ENCODE measurements at regions not wholly inside any gene's neighbourhood (a gene's known extent, or its start where the extent isn't known, plus 50 kb on each side); places are given as distances from the start of the nearest gene placed in this dataset.

DNA sequence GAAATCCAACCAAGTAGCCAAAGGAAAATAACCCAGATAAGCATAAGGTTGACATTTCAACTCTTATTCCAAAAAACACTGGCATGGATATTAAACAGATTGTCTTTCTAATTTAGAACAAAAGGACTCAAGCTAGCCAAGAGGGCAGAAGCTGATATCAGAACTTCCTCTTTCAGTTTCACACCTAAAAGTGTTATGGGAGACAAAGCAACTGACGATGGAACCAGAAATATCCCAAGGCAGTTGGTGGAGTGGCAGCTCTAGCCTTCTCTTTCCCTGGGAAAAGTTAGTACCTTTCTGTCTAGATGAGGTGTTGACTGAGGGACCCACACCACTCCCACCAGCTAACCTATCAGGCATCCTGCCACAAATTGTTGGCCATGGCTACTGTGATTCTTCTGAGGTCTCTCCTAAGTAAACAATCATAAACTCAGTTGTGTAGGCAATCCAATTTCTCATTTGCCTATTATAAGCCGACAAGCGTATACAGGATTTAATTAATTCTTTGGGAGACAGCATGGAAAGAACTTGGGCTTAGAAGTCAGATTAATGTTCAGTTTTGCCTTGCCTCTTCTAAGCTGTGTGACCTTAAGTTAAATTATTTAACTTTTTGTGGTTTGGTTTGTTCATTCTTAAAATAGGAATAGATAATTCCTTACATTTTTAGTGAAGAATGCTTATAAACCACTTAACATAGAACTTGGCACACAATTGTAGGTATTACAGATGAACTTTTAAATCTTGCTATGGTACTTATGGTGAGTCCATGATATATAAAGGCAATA, 110.9 kb upstream of the ADAMTSL1 start:
- intact Hi-C loops (cut with DNase I; ENCODE audit: low total_unique reads): no loop called here
- DNase-seq (no peak), ATAC-seq (no peak)
- in situ Hi-C loops (cut with MboI; ENCODE audit: low sequenced_read_pairs in 4 of 4): no loop called here
- Histone ChIP-seq H3K4me1 (peaks cover 0 to 6% of the 10 kb centered on the region in 2 donors), H3K4me3 (no peak overlapping the region), H3K36me3 (no peaks in the 10 kb centered on the region), H3K27ac (no peak overlapping the region), H3K27me3 (no peaks in the 10 kb centered on the region), H3K9me3 (no peaks in the 10 kb centered on the region)
- no peak for TF ChIP-seq POLR2A (IDR thresholded peaks at IDR 0.05)
- no peak for TF ChIP-seq CTCF (IDR thresholded peaks at IDR 0.05 in 4 of 5, conservative IDR thresholded peaks at IDR 0.05 in 1 of 5)

DNA sequence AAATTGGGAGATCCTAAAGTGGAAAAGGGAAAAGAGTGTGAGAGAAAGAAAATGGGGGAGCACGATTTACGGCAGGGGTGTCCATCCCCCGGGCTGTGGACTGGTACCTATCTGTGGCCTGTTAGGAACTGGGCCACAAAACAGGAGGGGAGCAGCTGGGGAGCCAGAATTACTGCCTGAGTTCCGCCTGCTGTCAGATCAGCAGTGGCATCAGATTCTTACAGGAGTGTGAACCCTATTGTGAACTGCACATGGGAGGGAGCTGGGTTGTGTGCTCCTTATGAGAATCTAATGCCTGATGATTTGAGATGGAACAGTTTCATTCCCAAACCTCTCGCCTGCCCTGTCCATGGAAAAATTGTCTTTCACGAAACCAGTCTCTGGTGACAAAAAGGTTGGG, 108.3 kb upstream of the ADAMTSL1 start:
- DNase-seq: no peak
- Histone ChIP-seq H3K9me3 (no peaks in the 10 kb centered on the region), H3K27ac (no peak overlapping the region), H3K4me3 (no peak overlapping the region), H3K36me3 (no peaks in the 10 kb centered on the region), H3K4me1 (peaks cover 0 to 6% of the 10 kb centered on the region in 2 donors), H3K27me3 (no peaks in the 10 kb centered on the region)
- TF ChIP-seq POLR2A (IDR thresholded peaks at IDR 0.05) (no peak), CTCF (IDR thresholded peaks at IDR 0.05 in 4 of 5, conservative IDR thresholded peaks at IDR 0.05 in 1 of 5) (no peak)
- intact Hi-C loops (cut with DNase I; ENCODE audit: low total_unique reads): no loop called here
- no peak for ATAC-seq
- in situ Hi-C loops (cut with MboI; ENCODE audit: low sequenced_read_pairs in 4 of 4): no loop called here

DNA sequence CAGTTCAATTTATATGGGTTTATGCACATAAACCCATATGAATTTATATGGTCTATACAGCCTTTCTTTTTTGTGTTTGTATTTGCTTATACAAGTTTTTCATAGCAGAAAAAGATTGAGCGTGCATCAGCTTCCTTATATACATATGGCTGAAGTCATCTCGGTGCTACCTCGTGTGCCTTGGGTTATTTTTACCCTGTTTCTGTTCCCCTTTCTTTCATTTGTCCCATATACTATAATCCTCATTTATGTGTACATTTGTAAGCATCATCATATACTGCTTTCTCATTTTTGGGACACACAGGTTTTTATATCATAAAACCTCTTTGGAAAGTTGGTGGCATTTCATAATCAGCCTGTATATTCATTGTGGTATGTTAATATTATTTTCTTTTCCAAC, 107.8 kb upstream of the ADAMTSL1 start:
- H3K27ac ChIP-seq: no peak overlapping the region
- ATAC-seq (no peak), DNase-seq (no peak)
- no peak overlapping the region for H3K4me3 ChIP-seq
- in situ Hi-C loops (cut with MboI; ENCODE audit: low sequenced_read_pairs in 4 of 4) (no loop called here), intact Hi-C loops (cut with DNase I; ENCODE audit: low total_unique reads) (no loop called here)
- H3K4me1 ChIP-seq: peaks cover 0 to 6% of the 10 kb centered on the region in 2 donors
- H3K9me3 ChIP-seq: no peaks in the 10 kb centered on the region
- H3K27me3 ChIP-seq: no peaks in the 10 kb centered on the region
- H3K36me3 ChIP-seq: no peaks in the 10 kb centered on the region
- TF ChIP-seq CTCF (IDR thresholded peaks at IDR 0.05 in 4 of 5, conservative IDR thresholded peaks at IDR 0.05 in 1 of 5): no peak
- no peak for TF ChIP-seq POLR2A (IDR thresholded peaks at IDR 0.05)

DNA sequence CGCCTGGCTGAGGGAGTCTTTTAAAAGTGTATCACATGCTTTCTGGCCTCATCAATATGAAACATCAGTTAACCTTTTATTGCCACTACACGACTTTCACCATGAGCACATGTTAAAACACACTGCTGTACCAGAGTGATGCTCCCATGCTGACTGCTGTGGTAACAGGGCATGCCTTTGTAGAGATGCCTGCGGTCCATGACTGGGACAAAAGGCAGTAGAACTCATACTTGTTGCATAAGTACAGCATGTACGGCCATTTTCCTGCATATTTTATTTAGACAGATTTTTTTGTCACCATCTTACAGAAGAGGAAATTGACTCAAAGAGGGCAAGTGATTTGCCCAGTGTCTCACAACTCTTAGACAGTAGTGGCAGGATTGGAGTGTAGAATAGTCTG, 105.7 kb upstream of the ADAMTSL1 start:
- H3K9me3 ChIP-seq: no peaks in the 10 kb centered on the region
- no peaks in the 10 kb centered on the region for H3K36me3 ChIP-seq
- H3K27ac ChIP-seq: no peak overlapping the region
- no peak for ATAC-seq
- in situ Hi-C loops (cut with MboI; ENCODE audit: low sequenced_read_pairs in 4 of 4) (no loop called here), intact Hi-C loops (cut with DNase I; ENCODE audit: low total_unique reads) (no loop called here)
- no peak for TF ChIP-seq CTCF (IDR thresholded peaks at IDR 0.05 in 4 of 5, conservative IDR thresholded peaks at IDR 0.05 in 1 of 5)
- TF ChIP-seq POLR2A (IDR thresholded peaks at IDR 0.05): no peak
- no peaks in the 10 kb centered on the region for H3K4me1 ChIP-seq
- H3K27me3 ChIP-seq: no peaks in the 10 kb centered on the region
- no peak for DNase-seq
- H3K4me3 ChIP-seq: no peak overlapping the region

- ATAC-seq (no peak), DNase-seq (no peak)
- Histone ChIP-seq H3K36me3 (no peaks in the 10 kb centered on the region), H3K4me3 (no peak overlapping the region), H3K9me3 (no peaks in the 10 kb centered on the region), H3K4me1 (no peaks in the 10 kb centered on the region), H3K27ac (no peak overlapping the region), H3K27me3 (no peaks in the 10 kb centered on the region)
- TF ChIP-seq CTCF (IDR thresholded peaks at IDR 0.05 in 4 of 5, conservative IDR thresholded peaks at IDR 0.05 in 1 of 5): no peak
- TF ChIP-seq POLR2A (IDR thresholded peaks at IDR 0.05): no peak
- in situ Hi-C loops (cut with MboI; ENCODE audit: low sequenced_read_pairs in 4 of 4): no loop called here
- intact Hi-C loops (cut with DNase I; ENCODE audit: low total_unique reads): no loop called here
These were observed 102.8 kb upstream of the ADAMTSL1 start for GRCh38 chr9:18371141-18371540.
